T-helper 1 cell (primary cell): ENCODE measurements at regions not wholly inside any gene's neighbourhood (a gene's known extent, or its start where the extent isn't known, plus 50 kb on each side); places are given as distances from the start of the nearest gene placed in this dataset.
"Not testable (repeated sequence)": the region's sequence is repeated elsewhere in the genome, so short reads cannot be mapped to it uniquely, and the experiment has no call there.

Experiments
- DNase-seq, 5 donors: peaks; one replicate each; pipeline ENCODE4 v3.0.0-alpha.2; 2012 to 2020

DNA sequence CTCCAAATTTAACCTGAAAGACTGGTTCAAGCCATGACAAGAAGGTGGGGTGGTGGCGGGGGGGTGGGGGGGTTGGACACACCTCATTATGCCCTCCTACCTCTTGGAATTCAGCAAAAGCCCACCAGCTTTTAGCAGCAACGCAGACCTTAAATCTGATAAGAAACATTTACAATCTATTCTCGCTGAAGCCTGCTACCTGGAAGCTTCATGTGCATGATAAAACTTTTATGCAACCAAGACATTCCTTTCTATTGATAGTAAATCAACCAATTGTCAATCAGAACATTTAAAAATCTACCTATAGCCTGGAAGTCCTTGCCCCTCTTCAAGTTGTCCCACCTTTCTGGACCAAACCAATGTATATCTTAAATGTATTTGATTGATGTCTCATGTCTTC is 113.6 kb upstream of the FAM98A start:
- DNase-seq: no peak

GRCh38 chr2:33709951-33710350 is 110.9 kb upstream of the FAM98A start:
- DNase-seq: no peak

DNA sequence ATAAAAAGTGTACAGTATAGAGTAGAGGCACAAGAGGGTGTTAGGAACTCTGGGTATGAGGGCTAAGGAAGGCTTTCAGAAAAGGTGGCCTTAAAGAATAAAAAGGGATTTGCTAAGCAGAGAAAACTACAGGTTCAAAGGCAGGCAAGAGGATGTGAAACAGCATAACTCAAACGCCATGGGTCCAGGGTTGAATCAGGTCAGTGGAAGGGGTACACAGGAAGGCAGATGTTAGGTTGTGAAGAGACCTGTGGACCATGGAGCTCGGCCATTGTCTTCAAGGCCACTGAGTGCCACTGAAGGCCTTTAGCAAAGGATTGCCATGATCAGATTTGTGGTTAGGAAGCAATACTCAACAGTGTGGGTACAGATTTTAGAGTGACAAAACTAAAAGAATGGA is 108.2 kb upstream of the FAM98A start:
- no peak for DNase-seq

- no peak for DNase-seq
These were observed 107.3 kb upstream of the FAM98A start for GRCh38 chr2:33706410-33706809.

DNA sequence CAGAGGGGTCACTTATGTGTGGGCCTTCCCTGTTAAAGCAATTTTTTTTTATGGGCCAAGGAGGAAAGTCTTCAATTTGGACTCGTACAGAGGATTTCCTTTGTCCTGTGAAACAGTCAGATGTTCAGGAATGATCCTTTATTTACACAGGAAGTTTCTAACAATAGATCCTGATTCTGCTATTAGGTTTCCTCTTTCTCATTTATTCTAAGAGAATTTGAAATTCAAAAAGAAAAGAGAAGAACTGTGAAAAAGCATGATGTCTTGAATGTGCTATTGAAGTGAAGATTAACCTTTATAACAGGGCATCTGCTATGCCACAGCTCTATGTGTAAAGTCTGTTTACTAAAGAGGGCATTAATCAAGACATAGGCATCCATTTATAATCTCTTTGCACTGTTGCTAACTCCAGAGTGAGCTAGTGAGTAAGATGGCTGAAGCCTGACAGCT is 105.3 kb upstream of the FAM98A start:
- DNase-seq: no peak

GRCh38 chr2:33696234-33696633 is 97.1 kb upstream of the FAM98A start:
- no peak for DNase-seq

- DNase-seq: no peak
These were observed 95.8 kb upstream of the FAM98A start for GRCh38 chr2:33694904-33695303.

GRCh38 chr2:33690686-33691085 is 91.6 kb upstream of the FAM98A start:
- DNase-seq: not testable (repeated sequence)

DNA sequence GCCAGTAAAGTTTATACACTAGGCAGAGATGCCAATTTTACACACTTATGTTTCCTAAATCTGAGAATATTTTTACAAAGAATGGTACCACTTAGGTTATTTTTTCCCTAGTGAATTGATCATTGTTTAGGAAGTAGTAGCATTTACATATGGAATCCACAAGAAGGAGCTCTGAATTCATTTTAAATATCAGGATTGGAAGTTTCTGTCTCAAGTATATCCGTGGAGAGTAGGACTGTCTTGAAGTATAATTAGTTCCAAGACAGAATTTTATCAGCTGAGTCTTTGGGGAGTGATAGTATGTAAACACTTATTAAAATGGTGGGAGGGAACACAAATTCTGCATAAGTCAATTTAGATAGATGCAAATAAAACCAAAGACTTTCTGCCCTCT is 82.3 kb upstream of the FAM98A start:
- DNase-seq: no peak

GRCh38 chr2:33680644-33681363 is 81.7 kb upstream of the FAM98A start:
- no peak for DNase-seq

GRCh38 chr2:33678436-33678835 is 79.3 kb upstream of the FAM98A start:
- DNase-seq: no peak

- no peak for DNase-seq
These were observed 74.8 kb upstream of the FAM98A start for GRCh38 chr2:33673937-33674336.

- no peak for DNase-seq
These were observed 73.8 kb upstream of the FAM98A start for GRCh38 chr2:33672896-33673295.

DNA sequence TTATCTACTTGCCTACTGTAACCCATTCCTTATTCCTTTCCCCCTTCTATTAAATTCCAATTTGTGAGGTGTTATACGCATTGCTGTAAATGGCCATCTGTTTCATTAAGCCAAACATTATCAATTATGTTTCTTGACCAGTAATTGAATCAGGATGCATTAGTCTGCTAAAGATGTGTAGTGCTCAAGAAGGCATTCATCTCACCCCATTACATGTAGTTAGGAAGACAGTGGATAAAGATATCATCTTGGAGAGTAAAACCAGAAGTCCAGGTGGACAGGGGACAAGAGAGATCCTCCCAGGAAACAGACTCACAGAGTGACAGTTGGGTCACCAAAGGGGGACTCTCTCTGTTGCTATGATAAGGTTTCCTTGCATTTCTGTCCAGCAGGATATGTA is 73.3 kb upstream of the FAM98A start:
- no peak for DNase-seq

GRCh38 chr2:33671198-33671597 is 72.1 kb upstream of the FAM98A start:
- DNase-seq: no peak

DNA sequence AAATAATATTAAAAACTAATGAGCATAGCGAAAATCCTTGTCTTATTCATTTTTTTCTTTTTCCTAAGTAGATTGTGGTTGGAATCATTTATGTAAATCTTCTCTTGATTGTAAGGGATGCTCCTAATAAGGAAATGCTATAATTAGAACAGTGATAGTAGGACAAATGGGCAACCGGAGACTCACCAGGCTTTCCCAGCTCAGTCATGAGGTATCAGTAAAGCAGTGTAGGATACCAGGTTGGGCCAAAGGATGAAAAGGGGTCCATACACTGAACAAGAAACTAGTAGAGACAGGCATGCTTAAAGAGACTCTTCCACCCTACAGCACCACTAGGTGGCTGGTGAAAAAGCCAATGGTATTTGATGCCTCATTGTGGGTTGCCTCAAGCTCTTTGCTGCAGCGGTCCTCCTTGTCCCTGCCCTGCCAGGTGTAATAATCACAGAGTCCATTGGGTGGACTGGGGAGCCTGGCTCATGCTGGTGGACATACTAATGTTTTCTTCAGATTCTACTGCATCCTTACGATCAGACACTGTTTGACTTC is 71.4 kb upstream of the FAM98A start:
- DNase-seq: no peak

DNA sequence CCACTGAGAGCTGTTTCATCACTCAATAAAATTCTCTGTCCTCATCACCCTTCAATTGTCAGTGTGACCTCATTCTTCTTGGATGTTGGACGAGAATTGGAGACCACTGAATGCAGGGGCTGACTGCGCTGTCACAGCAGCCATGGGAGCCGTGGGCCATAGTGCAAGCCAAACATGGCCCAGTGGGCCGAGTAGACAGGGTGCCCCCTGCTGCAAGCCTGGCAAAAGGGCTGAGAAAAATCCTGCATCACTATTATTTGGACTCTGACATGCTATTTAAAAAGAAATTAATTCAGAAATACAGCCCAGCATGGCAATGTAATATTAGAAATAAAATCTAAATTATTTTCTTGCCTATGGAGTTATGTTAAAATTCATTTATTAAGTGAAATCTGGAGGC is 67.8 kb upstream of the FAM98A start:
- DNase-seq: no peak

- no peak for DNase-seq
These were observed 65.9 kb upstream of the FAM98A start for GRCh38 chr2:33665039-33665438.

DNA sequence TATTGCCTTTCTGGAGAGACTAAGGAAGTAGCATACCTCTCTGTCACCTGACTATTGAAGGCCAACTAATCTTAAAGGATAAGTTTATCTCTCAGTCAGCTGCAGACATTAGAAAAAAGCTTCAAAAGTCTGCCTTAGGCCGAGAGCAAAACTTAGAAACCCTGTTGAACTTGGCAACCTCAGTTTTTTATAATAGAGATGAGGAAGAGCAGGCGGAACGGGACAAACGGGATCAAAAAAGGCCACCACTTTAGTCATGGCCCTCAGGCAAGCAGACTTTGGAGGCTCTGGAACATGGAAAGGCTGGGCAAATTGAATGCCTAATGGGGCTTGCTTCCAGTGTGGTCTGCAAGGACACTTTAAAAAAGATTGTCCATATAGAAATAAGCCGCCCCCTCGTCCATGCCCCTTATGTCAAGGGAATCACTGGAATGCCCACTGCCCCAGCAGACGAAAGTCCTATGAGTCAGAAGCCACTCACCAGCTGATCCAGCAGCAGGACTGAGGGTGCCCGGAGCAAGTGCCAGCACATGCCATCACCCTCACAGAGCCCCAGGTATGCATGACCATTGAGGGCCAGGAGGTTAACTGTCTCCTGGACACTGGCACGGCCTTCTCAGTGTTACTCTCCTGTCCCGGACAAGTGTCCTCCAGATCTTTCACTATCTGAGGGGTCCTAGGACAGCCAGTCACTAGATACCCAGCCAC is 61.5 kb upstream of the FAM98A start:
- DNase-seq: no peak

DNA sequence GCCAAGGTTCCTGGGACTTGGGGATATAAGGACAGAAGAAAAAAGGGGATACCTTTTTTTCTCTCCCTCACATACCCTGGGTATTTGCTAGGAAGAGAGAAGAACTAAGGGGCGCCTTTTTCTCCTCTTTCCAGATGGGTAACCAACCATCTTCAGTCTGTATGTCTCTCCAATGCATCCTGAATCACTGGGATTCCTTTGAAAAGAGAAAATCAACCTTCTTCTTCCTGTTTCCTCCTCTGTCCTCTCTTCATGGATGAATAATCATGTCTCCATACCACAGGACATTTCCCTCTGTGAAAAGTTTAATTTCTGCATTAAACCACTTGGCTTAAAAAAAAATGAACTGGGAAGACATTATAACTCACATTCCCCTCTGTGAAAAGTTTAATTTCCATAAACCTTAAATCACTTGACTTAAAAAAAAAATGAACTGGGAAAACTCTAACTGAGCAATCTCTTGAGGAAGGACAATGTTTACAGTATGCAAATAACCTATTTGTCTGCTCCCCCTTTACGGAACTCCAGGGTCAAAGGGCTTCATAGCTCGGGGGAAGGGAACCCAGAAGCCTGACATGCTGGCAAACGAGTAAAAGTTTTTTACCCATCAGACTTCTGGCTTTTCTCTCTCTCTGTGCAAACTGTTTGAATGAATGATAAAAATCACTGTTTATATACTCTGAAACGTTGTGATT is 56.7 kb upstream of the FAM98A start:
- DNase-seq: no peak

DNA sequence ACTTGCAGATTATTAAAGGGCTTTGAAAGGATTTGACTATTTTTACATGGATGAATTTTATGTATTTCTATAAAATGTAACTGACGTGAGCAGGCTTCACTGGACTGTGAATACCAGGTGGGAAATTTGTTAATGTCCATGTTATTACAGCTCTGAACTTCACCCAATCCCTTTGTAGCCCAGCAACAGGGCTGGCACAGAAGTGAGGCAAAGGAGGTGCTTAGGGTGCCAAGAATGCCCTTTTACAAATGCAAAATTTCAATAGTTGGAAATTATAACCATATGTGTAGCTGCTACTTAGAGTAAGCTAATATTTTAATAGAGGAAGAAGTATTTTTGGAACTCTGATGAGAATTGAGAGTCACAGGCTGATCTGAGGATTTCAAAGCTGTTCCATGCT is 53.7 kb upstream of the FAM98A start:
- no peak for DNase-seq

DNA sequence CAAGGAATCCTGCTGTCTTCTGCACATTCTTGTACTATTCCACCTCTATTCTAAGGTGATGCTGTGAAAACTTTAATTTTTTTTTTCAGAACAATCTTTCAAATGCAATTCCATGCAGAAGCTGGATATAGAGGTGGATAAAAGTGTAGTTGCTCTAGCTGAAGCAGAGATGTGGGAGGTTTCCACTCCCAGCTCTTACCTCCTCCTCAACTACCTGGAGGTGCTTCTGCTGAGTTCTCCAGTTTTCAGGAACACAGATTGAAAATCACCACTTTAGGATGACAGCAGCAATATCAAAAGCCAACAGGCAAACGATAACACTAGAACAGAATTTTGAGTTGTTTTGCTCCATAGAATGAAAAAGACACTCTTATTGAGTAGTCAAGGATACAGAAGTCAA is 51.1 kb upstream of the FAM98A start:
- DNase-seq: no peak
